Gastroesophageal sphincter (tissue), 4 donors: ENCODE measurements at regions not wholly inside any gene's neighbourhood (a gene's known extent, or its start where the extent isn't known, plus 50 kb on each side); places are given as distances from the start of the nearest gene placed in this dataset.

Experiments
- ATAC-seq: fragments of 150-250 bp; one replicate; pipeline ENCODE4 v1.9.1; 2016; ENCODE audit warnings: mild to moderate bottlenecking, moderate library complexity
- H3K27ac ChIP-seq, 4 donors: fragments of 200-600 bp; sonication (generic) in 3 of 4; 1 replicate in 3 of 4; 2 replicates in 1 of 4; pipeline ENCODE4 v1.5.1; 2016 to 2019
- H3K27me3 ChIP-seq: fragments of 200-600 bp; sonication (generic); one replicate; pipeline ENCODE4 v1.5.1; 2019
- H3K36me3 ChIP-seq, 2 donors: fragments of 200-600 bp; sonication (generic); one replicate each; pipeline ENCODE4 v1.5.1; 2019; ENCODE audit warnings: control low read depth in 1 of 2
- H3K4me1 ChIP-seq, 3 donors: fragments of 200-600 bp; sonication (generic); 1 replicate in 2 of 3; 2 replicates in 1 of 3; pipeline ENCODE4 v1.5.1; 2016 to 2019; ENCODE audit warnings: control low read depth in 2 of 3
- H3K4me3 ChIP-seq, 2 donors: fragments of 200-600 bp; sonication (generic); one replicate each; pipeline ENCODE4 v1.5.1; 2019; ENCODE audit warnings: mild to moderate bottlenecking in 1 of 2, moderate library complexity in 1 of 2
- H3K9me3 ChIP-seq, 3 donors: fragments of 200-600 bp; sonication (generic); one replicate each; pipeline ENCODE4 v1.5.1; 2017 to 2019; ENCODE audit warnings: control low read depth in 2 of 3
- CTCF ChIP-seq, 4 experiments: fragments of 200-600 bp in 2 of 4; fragments of 450-650 bp in 2 of 4; sonication (generic) in 1 of 4; IDR thresholded peaks; one replicate each; pipeline ENCODE4 v1.5.1; 2017 to 2019; ENCODE audit warnings: antibody characterized with exemption in 4 of 4, mild to moderate bottlenecking in 2 of 4, moderate library complexity in 2 of 4
- EP300 ChIP-seq: sonication (generic); formaldehyde crosslinking; IDR thresholded peaks from one replicate; pipeline ENCODE4 v1.6.1; 2017; ENCODE audit warnings: antibody characterized with exemption, mild to moderate bottlenecking
- POLR2A ChIP-seq, 2 donors: fragments of 450-650 bp; IDR thresholded peaks; one replicate each; pipeline ENCODE4 v1.6.1; 2017; ENCODE audit warnings: antibody characterized with exemption in 2 of 2, mild to moderate bottlenecking in 2 of 2, moderate library complexity in 1 of 2
- POLR2AphosphoS5 ChIP-seq: sonication (generic); formaldehyde crosslinking; IDR thresholded peaks from one replicate; pipeline ENCODE4 v1.6.1; 2017; ENCODE audit warnings: antibody characterized with exemption
- WGBS, 2 donors: methylation state at CpG; one replicate each; pipeline ENCODE4 v1.1.5; 2018; ENCODE audit warnings: low coverage in 1 of 2; 5-methylcytosine and 5-hydroxymethylcytosine counted together

GRCh38 chr10:8306685-8307364 lies 252.3 kb downstream of the GATA3 start:
- no peak overlapping the region for H3K4me3 ChIP-seq
- no peak for TF ChIP-seq EP300
- no peak for TF ChIP-seq POLR2A (IDR thresholded peaks at IDR 0.05)
- no peak for TF ChIP-seq CTCF (IDR thresholded peaks at IDR 0.05)
- no peak for TF ChIP-seq POLR2AphosphoS5
- H3K9me3 ChIP-seq, result no peaks in the 10 kb centered on the region
- peaks cover 33% of the 10 kb centered on the region for H3K27me3 ChIP-seq
- ATAC-seq, result no peak
- no peaks in the 10 kb centered on the region for H3K36me3 ChIP-seq
- no peaks in the 10 kb centered on the region for H3K4me1 ChIP-seq
- H3K27ac ChIP-seq, result no peak overlapping the region
- WGBS, 2 donors, result 77 to 89% methylated on average over 4 of the region's 4 CpGs

- no peak for ATAC-seq
- Histone ChIP-seq H3K4me1 (no peaks in the 10 kb centered on the region), H3K27me3 (peaks cover 12% of the 10 kb centered on the region), H3K36me3 (no peaks in the 10 kb centered on the region), H3K27ac (no peak overlapping the region), H3K9me3 (no peaks in the 10 kb centered on the region), H3K4me3 (no peak overlapping the region)
- WGBS, 2 donors, result 44 to 91% methylated on average over 1 to 2 of the region's 2 CpGs
- TF ChIP-seq POLR2AphosphoS5 (no peak), POLR2A (IDR thresholded peaks at IDR 0.05) (no peak), CTCF (IDR thresholded peaks at IDR 0.05) (no peak), EP300 (no peak)
Observed at GRCh38 chr10:8310930-8311329, 256.4 kb downstream of the GATA3 start.

- Histone ChIP-seq H3K4me1 (no peaks in the 10 kb centered on the region), H3K9me3 (no peaks in the 10 kb centered on the region), H3K36me3 (no peaks in the 10 kb centered on the region), H3K27me3 (peaks cover 12% of the 10 kb centered on the region), H3K27ac (no peak overlapping the region), H3K4me3 (no peak overlapping the region)
- no peak for ATAC-seq
- 86 to 87% methylated on average over 2 of the region's 2 CpGs for WGBS, 2 donors
- TF ChIP-seq CTCF (IDR thresholded peaks at IDR 0.05), result no peak
- no peak for TF ChIP-seq EP300
- no peak for TF ChIP-seq POLR2AphosphoS5
- TF ChIP-seq POLR2A (IDR thresholded peaks at IDR 0.05), result no peak
Observed at GRCh38 chr10:8311526-8312070, 257.1 kb downstream of the GATA3 start.

- no peak overlapping the region for H3K4me3 ChIP-seq
- ATAC-seq, result no peak
- no peaks in the 10 kb centered on the region for H3K9me3 ChIP-seq
- H3K27me3 ChIP-seq, result peaks cover 12% of the 10 kb centered on the region
- no peaks in the 10 kb centered on the region for H3K4me1 ChIP-seq
- 30 to 33% methylated on average over 2 to 3 of the region's 3 CpGs for WGBS, 2 donors
- no peaks in the 10 kb centered on the region for H3K36me3 ChIP-seq
- H3K27ac ChIP-seq, result no peak overlapping the region
- no peak for TF ChIP-seq POLR2AphosphoS5
- TF ChIP-seq EP300, result no peak
- no peak for TF ChIP-seq POLR2A (IDR thresholded peaks at IDR 0.05)
- TF ChIP-seq CTCF (IDR thresholded peaks at IDR 0.05), result no peak
Observed at GRCh38 chr10:8312079-8312478, 257.6 kb downstream of the GATA3 start.

- no peak for ATAC-seq
- H3K36me3 ChIP-seq, result no peaks in the 10 kb centered on the region
- WGBS, 2 donors, result 0 to 12% methylated on average over 3 to 5 of the region's 9 CpGs
- TF ChIP-seq CTCF (IDR thresholded peaks at IDR 0.05) (no peak), POLR2A (IDR thresholded peaks at IDR 0.05) (no peak), POLR2AphosphoS5 (no peak), EP300 (no peak)
- no peak overlapping the region for H3K4me3 ChIP-seq
- peaks cover 12% of the 10 kb centered on the region for H3K27me3 ChIP-seq
- no peaks in the 10 kb centered on the region for H3K4me1 ChIP-seq
- no peaks in the 10 kb centered on the region for H3K9me3 ChIP-seq
- H3K27ac ChIP-seq, result no peak overlapping the region
Observed at GRCh38 chr10:8312781-8313180, 258.3 kb downstream of the GATA3 start.
